ENCODE measurements at regions not wholly inside any gene's neighbourhood (a gene's known extent, or its start where the extent isn't known, plus 50 kb on each side); places are given as distances from the start of the nearest gene placed in this dataset.

DNA sequence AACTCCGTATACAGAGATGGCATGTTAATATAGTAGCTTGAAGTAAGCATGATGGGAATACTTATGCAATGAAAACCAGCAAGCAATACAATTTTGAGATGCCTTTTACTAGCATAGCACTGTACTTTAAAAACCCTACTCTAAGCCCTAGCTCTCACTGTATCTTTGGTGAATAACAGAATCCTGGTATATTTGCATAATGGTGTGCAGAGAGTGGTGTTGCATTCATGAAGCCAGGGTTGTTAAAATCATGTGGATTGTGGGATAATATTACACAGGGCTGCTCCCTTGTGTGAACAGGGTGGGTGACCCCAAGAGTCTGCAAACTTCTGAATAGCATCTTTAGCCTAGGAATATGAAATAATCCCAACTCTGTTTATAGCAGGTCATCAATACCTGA is 105.2 kb upstream of the BMP2 start:
- TF ChIP-seq, protein P1, sequence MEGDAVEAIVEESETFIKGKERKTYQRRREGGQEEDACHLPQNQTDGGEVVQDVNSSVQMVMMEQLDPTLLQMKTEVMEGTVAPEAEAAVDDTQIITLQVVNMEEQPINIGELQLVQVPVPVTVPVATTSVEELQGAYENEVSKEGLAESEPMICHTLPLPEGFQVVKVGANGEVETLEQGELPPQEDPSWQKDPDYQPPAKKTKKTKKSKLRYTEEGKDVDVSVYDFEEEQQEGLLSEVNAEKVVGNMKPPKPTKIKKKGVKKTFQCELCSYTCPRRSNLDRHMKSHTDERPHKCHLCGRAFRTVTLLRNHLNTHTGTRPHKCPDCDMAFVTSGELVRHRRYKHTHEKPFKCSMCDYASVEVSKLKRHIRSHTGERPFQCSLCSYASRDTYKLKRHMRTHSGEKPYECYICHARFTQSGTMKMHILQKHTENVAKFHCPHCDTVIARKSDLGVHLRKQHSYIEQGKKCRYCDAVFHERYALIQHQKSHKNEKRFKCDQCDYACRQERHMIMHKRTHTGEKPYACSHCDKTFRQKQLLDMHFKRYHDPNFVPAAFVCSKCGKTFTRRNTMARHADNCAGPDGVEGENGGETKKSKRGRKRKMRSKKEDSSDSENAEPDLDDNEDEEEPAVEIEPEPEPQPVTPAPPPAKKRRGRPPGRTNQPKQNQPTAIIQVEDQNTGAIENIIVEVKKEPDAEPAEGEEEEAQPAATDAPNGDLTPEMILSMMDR (IDR thresholded peaks at IDR 0.05; ENCODE audit: borderline replicate concordance, extremely low read depth, low read length, poor library complexity, severe bottlenecking): no peak
- no peak for TF ChIP-seq EZH2 (IDR thresholded peaks at IDR 0.05; ENCODE audit: borderline replicate concordance, low read depth, low read length, severe bottlenecking)

Measured in DND-41 (cell line).